GM10266 (cell line): ENCODE measurements at regions not wholly inside any gene's neighbourhood (a gene's known extent, or its start where the extent isn't known, plus 50 kb on each side); places are given as distances from the start of the nearest gene placed in this dataset.
"Not testable (repeated sequence)": the region's sequence is repeated elsewhere in the genome, so short reads cannot be mapped to it uniquely, and the experiment has no call there.

ENCODE experiments used
- DNase-seq: peaks from one replicate; pipeline ENCODE4 v3.0.0; 2012; ENCODE audit errors: extremely low spot score
- CTCF ChIP-seq: IDR thresholded peaks from 2 replicates; pipeline ENCODE4 v1.5.1; 2012; ENCODE audit warnings: mild to moderate bottlenecking, low read depth; ENCODE audit not compliant: control insufficient read depth, insufficient read depth; ENCODE audit errors: missing control alignments

- no peak for TF ChIP-seq CTCF
- DNase-seq, result no peak
Observed at GRCh38 chr11:97909614-97910399, 1110.9 kb upstream of the CNTN5 start.

GRCh38 chr11:97912629-97913028, 1108.1 kb upstream of the CNTN5 start:
- TF ChIP-seq CTCF, result no peak
- DNase-seq, result no peak

GRCh38 chr11:97922933-97923332, 1097.8 kb upstream of the CNTN5 start:
- not testable (repeated sequence) for DNase-seq

GRCh38 chr11:97934572-97935208, 1086.1 kb upstream of the CNTN5 start:
- TF ChIP-seq CTCF, result no peak
- no peak for DNase-seq

GRCh38 chr11:97937501-97937900, 1083.2 kb upstream of the CNTN5 start:
- no peak for TF ChIP-seq CTCF

GRCh38 chr11:97938789-97939188, 1082.0 kb upstream of the CNTN5 start:
- no peak for TF ChIP-seq CTCF
- DNase-seq, result no peak

More at GRCh38 chr11:97937501-97937900, 1083.2 kb upstream of the CNTN5 start:
- DNase-seq, result no peak

- no peak for TF ChIP-seq CTCF
- no peak for DNase-seq
Observed at GRCh38 chr11:97943493-97943892, 1077.3 kb upstream of the CNTN5 start.
